Spleen (tissue), 11 donors: ENCODE measurements at regions not wholly inside any gene's neighbourhood (a gene's known extent, or its start where the extent isn't known, plus 50 kb on each side); places are given as distances from the start of the nearest gene placed in this dataset.

ENCODE experiments used
- DNase-seq: peaks from one replicate; pipeline ENCODE4 v3.0.0-alpha.2; 2020
- H3K27ac ChIP-seq, 8 donors: fragments of 200-600 bp; sonication (generic) in 7 of 8; 1 replicate in 4 of 8; 2 replicates in 4 of 8; pipeline versions ENCODE4 v1.5.0 to v1.8.0; 2016 to 2021; ENCODE audit warnings: inconsistent platforms in 4 of 8, mild to moderate bottlenecking in 4 of 8, moderate library complexity in 1 of 8
- H3K27me3 ChIP-seq, 7 donors: fragments of 200-600 bp; sonication (generic) in 6 of 7; replicated peaks in 1 of 7; 1 replicate in 4 of 7; 2 replicates in 3 of 7; pipeline versions ENCODE4 v1.5.0 to v1.8.0; 2016 to 2021; ENCODE audit warnings: inconsistent platforms in 3 of 7, mild to moderate bottlenecking in 1 of 7
- H3K36me3 ChIP-seq, 6 donors: fragments of 200-600 bp; sonication (generic) in 5 of 6; 1 replicate in 4 of 6; 2 replicates in 2 of 6; pipeline versions ENCODE4 v1.5.0 to v1.8.0; 2016 to 2021; ENCODE audit warnings: inconsistent platforms in 2 of 6
- H3K4me1 ChIP-seq, 6 donors: fragments of 200-600 bp; sonication (generic) in 5 of 6; 1 replicate in 3 of 6; 2 replicates in 3 of 6; pipeline versions ENCODE4 v1.5.0 to v1.8.0; 2016 to 2021; ENCODE audit warnings: inconsistent platforms in 3 of 6
- H3K4me3 ChIP-seq, 8 donors: fragments of 200-600 bp; sonication (generic) in 7 of 8; 1 replicate in 4 of 8; 2 replicates in 4 of 8; pipeline versions ENCODE4 v1.5.0 to v1.8.0; 2016 to 2021; ENCODE audit warnings: inconsistent platforms in 4 of 8, mild to moderate bottlenecking in 4 of 8, moderate library complexity in 2 of 8
- H3K9me3 ChIP-seq, 8 donors: fragments of 200-600 bp; sonication (generic) in 7 of 8; 1 replicate in 4 of 8; 2 replicates in 4 of 8; pipeline versions ENCODE4 v1.5.0 to v1.8.0; 2016 to 2021; ENCODE audit warnings: inconsistent platforms in 4 of 8
- CTCF ChIP-seq, 11 experiments: fragments of 200-600 bp in 7 of 11; fragments of 450-650 bp in 4 of 11; sonication (generic) in 4 of 11; IDR thresholded peaks in 8 of 11; conservative IDR thresholded peaks in 3 of 11; 1 replicate in 7 of 11; 2 replicates in 4 of 11; pipeline versions ENCODE4 v1.4.0 to v1.8.0; 2016 to 2021; ENCODE audit warnings: antibody characterized with exemption in 11 of 11, inconsistent platforms in 4 of 11, mild to moderate bottlenecking in 1 of 11
- POLR2A ChIP-seq, 3 donors: fragments of 450-650 bp; IDR thresholded peaks; one replicate each; pipeline ENCODE4 v1.5.1; 2017; ENCODE audit warnings: antibody characterized with exemption in 3 of 3, mild to moderate bottlenecking in 1 of 3
- POLR2AphosphoS5 ChIP-seq, 3 donors: sonication (generic); formaldehyde crosslinking; IDR thresholded peaks; one replicate each; pipeline ENCODE4 v1.5.1; 2017; ENCODE audit warnings: antibody characterized with exemption in 3 of 3
- WGBS, 5 donors: extraction: QIAGEN DNeasy Blood & Tissue Kit in 3 of 5; methylation state at CpG; one replicate each; pipeline versions ENCODE4 v1.1.5 to v1.1.7; 2013 to 2018; 5-methylcytosine and 5-hydroxymethylcytosine counted together
- intact Hi-C: fragments of 100-400 bp; cut with DNase I; formaldehyde crosslinking; loops from one replicate; pipeline ENCODE4 v1.15.0; 2023; ENCODE audit warnings: low total_unique reads
- donor health status: healthy with polysubstance abuse.
- donor health status: DM: no; HTN: no; CAD: no; lungs with moderate emphysema.
- donor health status: DM: no; HTN: no; CAD: no.
- donor health status: Bipolar disorder and iron deficiency.
- donor health status: healthy.
- donor health status: DM: no; HTN: no; CAD: no.
- donor health status: DM: yes; HTN: yes; CAD: no.

GRCh38 chr21:15254111-15254510, 189.3 kb upstream of the NRIP1 start:
- 89 to 98% (median 89%) methylated on average over 4 of the region's 4 CpGs for WGBS, 5 donors
- no peak for DNase-seq
- no peak for TF ChIP-seq POLR2A (IDR thresholded peaks at IDR 0.05)
- no peak for TF ChIP-seq POLR2AphosphoS5 (IDR thresholded peaks at IDR 0.05)
- TF ChIP-seq CTCF (IDR thresholded peaks at IDR 0.05 in 8 of 11, conservative IDR thresholded peaks at IDR 0.05 in 3 of 11) = no peak
- H3K4me1 ChIP-seq = no peaks in the 10 kb centered on the region
- intact Hi-C loops = no loop called here
- no peaks in the 10 kb centered on the region for H3K9me3 ChIP-seq
- no peaks in the 10 kb centered on the region for H3K27me3 ChIP-seq
- no peak overlapping the region for H3K27ac ChIP-seq
- no peak overlapping the region for H3K4me3 ChIP-seq
- H3K36me3 ChIP-seq = no peaks in the 10 kb centered on the region

- Histone ChIP-seq H3K4me3 (no peak overlapping the region), H3K27me3 (no peaks in the 10 kb centered on the region), H3K9me3 (no peaks in the 10 kb centered on the region), H3K4me1 (no peaks in the 10 kb centered on the region), H3K36me3 (no peaks in the 10 kb centered on the region), H3K27ac (no peak overlapping the region)
- no peak for DNase-seq
- no peak for TF ChIP-seq POLR2AphosphoS5 (IDR thresholded peaks at IDR 0.05)
- no peak for TF ChIP-seq CTCF (IDR thresholded peaks at IDR 0.05 in 8 of 11, conservative IDR thresholded peaks at IDR 0.05 in 3 of 11)
- TF ChIP-seq POLR2A (IDR thresholded peaks at IDR 0.05) = no peak
- intact Hi-C loops = no loop called here
- 71 to 87% (median 78%) methylated on average over 7 of the region's 7 CpGs for WGBS, 5 donors
Measured at GRCh38 chr21:15255261-15255660, 190.5 kb upstream of the NRIP1 start.

GRCh38 chr21:15255763-15256162, 191.0 kb upstream of the NRIP1 start:
- Histone ChIP-seq H3K4me3 (no peak overlapping the region), H3K27ac (no peak overlapping the region), H3K36me3 (no peaks in the 10 kb centered on the region), H3K4me1 (no peaks in the 10 kb centered on the region), H3K27me3 (no peaks in the 10 kb centered on the region), H3K9me3 (no peaks in the 10 kb centered on the region)
- intact Hi-C loops = no loop called here
- TF ChIP-seq POLR2AphosphoS5 (IDR thresholded peaks at IDR 0.05) = no peak
- no peak for TF ChIP-seq POLR2A (IDR thresholded peaks at IDR 0.05)
- no peak for TF ChIP-seq CTCF (IDR thresholded peaks at IDR 0.05 in 8 of 11, conservative IDR thresholded peaks at IDR 0.05 in 3 of 11)
- no peak for DNase-seq

GRCh38 chr21:15256996-15257395, 192.2 kb upstream of the NRIP1 start:
- Histone ChIP-seq H3K9me3 (no peaks in the 10 kb centered on the region), H3K36me3 (no peaks in the 10 kb centered on the region), H3K4me1 (no peaks in the 10 kb centered on the region), H3K4me3 (no peak overlapping the region), H3K27me3 (no peaks in the 10 kb centered on the region), H3K27ac (no peak overlapping the region)
- no peak for DNase-seq
- intact Hi-C loops = no loop called here
- no peak for TF ChIP-seq CTCF (IDR thresholded peaks at IDR 0.05 in 8 of 11, conservative IDR thresholded peaks at IDR 0.05 in 3 of 11)
- TF ChIP-seq POLR2AphosphoS5 (IDR thresholded peaks at IDR 0.05) = no peak
- no peak for TF ChIP-seq POLR2A (IDR thresholded peaks at IDR 0.05)
